Activated naive CD8-positive, alpha-beta T cell treated with anti-CD3 and anti-CD28 coated beads, Interleukin-2, amount 50 U/mL, for 16 hours (primary cell): ENCODE measurements at regions not wholly inside any gene's neighbourhood (a gene's known extent, or its start where the extent isn't known, plus 50 kb on each side); places are given as distances from the start of the nearest gene placed in this dataset.
"Not testable (repeated sequence)": the region's sequence is repeated elsewhere in the genome, so short reads cannot be mapped to it uniquely, and the experiment has no call there.

Source experiments
- DNase-seq: peaks from one replicate; pipeline ENCODE4 v3.0.0-alpha.2; 2020; ENCODE audit warnings: low read depth, low spot score

DNA sequence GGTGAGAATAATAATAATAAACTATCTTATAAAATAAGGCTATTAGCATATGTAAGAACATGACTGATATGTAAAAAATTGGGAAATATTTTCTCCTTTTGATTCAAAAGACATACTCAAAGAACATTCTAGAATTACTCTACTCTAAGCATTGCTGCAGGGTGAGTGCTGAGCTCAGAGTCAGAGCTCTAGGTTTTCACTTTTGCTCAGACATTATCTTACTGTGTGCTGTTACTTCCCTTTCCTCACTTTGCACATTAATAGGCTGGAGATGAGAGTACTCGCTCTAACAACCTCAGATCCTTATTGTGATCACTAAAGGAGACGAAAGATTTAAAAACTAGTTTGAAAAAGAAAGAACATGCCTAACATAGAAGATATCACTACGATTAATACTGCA lies 99.4 kb upstream of the C9orf72 start:
- DNase-seq, result no peak

DNA sequence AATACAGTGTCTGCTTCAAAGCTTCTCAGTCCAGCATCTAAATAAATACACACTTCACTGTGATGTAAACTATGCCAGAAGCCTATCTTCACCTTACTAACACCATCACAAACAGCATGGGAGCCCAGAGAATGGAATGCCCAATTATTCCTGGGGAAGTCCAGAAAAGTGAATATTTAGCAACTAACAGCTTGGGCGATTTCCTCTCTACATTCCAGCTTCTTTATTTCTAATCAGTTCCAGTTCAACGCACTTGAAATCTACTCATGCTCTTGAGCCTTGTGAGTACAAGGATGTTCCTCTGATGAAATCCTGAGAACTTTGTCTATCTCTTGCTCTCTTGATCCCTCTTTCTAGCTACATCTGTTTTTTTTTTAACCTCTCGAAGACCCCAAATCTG lies 100.4 kb upstream of the C9orf72 start:
- no peak for DNase-seq

DNA sequence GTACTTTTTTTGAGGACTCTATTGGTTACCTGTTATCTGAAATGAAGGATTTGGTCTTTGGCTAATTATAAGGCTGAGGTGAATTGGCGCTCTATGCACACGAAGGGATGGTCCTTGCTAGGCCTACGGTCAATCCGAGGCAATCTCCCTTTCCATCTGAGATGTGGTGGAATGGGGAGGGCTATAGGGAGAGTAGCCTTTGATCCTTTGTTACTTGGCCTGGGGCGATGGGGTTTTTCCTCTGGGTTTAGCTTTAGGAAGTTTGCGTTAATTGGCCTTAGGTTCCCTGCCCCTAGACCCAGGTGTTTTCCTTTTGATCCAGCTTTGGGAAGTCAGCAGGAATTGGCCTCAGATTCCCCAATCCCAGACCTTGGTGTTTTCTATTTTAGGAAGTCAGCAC lies 102.1 kb upstream of the C9orf72 start:
- DNase-seq, result no peak

DNA sequence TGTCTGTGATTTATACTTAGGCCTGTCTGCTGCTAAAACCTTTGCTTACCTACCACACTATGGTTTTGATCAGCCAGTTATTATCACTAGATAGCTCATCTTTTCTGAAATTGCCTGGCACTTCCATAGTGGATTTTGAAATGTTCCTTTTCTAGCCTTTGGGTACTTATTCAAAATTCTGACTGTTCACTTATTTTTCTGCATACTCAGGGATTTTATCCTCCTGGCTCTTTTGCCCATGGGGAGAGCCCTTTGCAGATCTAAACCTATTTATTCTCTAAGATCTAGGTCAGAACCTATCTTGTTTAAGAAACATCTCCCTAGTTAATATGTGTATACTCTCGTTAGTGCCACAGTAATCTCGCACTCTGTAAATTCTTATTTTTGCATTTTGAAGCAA lies 103.5 kb upstream of the C9orf72 start:
- DNase-seq, result no peak

- no peak for DNase-seq
Observed at GRCh38 chr9:27679338-27679737, 106.1 kb upstream of the C9orf72 start.

GRCh38 chr9:27683181-27683580 lies 109.9 kb upstream of the C9orf72 start:
- no peak for DNase-seq

DNA sequence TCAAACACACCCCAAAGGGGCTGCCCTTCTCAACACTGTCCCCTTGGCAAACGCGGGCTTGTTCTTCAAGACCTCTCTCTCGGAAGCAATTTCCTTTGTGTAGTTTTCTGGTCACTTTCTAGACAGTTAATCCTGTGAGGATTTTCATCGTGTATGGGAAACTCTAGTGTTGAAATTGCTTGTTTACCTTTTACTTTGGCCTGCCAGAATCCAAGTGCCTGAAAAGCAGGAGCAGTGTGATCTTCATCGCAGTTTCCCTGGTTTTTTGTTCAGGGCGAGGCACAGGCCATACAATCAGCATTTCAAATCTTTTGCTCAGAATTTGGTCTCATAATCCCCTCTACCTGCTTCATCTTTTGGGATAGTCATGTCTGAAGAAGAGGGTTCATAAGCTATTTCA lies 115.7 kb upstream of the C9orf72 start:
- DNase-seq, result no peak

- DNase-seq, result not testable (repeated sequence)
Observed at GRCh38 chr9:27690816-27691215, 117.5 kb upstream of the C9orf72 start.

DNA sequence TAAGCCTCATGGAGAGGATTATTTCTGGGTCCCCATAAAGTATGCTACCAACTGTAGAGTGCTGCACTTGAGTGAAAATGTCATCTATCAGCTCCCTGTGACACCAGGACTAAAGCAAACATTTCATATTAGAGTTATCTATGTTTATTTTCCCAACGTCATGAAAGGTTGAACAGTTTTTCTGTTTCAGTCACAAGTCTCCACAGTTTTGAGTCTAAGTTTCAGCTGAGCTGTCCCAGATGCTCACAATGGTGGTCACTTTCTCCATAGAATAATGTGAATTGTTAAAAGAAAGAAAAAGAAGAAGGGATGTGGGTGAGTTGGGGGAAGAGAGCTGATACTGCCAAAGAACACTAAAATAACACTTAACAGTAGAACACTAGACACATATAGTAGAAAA lies 126.3 kb upstream of the C9orf72 start:
- no peak for DNase-seq

- DNase-seq, result no peak
Observed at GRCh38 chr9:27701016-27701415, 127.7 kb upstream of the C9orf72 start.

DNA sequence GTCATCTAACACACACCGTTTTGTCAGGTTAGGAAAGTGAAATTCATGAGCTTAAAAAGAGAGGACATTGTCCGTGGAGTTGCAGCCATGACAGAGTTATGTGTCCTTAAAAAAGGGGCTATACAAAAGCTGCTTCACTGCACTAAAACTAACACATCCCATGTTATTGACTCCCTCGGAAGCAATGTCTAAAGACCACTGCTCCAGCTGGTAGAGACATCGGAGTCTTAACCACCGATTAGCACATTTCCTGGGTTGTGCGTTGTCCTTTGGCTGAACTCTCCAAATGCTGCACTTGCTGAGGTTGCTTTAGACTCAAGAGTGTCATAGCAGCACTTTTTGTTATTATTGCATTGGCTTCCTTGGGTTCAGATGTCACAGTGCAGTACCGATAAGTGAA lies 128.3 kb upstream of the C9orf72 start:
- no peak for DNase-seq

DNA sequence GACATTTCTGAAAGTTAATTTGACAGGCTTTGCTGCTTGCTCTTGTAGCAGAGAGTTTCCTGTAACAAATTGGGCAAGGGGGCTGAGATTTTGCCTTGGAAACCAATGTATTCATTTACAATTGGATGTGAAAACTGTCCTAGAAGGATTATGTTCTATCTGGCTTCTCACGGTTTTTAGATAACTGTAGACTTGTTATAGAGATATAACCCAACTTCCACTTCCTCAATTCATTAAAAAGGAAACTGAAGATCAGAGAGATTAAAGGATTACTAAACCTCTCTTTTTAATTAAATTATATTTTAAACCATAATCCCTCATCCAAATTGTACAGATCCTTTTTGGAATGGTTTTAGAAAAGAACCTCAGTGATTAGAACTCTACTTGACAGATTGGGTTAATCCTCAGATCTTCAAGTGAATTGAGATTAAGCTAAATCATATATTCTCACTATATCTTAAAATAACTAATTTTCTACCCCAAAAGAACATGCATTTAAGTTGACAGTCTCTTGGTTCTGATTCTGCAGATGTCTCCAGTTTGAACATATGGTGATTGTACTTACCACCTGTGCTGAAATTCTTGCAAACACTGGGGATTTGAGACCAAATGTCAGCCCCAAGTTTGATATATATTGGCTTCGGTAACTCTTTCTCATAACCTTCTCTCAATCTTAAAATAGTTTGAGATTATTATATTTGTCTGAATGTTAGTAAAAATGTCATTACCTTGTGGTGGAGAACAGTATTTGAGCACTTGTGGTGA lies 130.1 kb upstream of the C9orf72 start:
- DNase-seq, result no peak

GRCh38 chr9:27711241-27711640 lies 138.0 kb upstream of the C9orf72 start:
- DNase-seq, result no peak

DNA sequence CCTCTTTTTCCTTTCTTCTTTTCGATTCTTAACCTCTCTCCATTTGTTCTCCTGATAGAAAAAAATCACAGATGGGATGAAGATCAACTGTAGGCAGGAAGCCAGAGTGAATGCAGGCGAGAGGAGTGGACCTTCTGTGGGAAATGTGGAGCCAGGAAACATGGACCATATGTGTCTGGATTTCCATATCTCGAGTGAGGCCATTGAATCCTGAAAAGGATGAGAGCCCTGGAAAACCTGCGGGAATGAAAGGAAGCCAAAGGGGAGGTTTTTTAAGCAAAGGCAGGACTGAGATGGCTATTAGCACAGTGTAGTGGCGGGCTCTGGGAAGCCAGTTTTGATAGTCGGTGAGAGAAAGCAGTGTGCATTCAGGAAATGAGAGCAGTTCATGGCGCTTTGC lies 139.5 kb upstream of the C9orf72 start:
- DNase-seq, result no peak

DNA sequence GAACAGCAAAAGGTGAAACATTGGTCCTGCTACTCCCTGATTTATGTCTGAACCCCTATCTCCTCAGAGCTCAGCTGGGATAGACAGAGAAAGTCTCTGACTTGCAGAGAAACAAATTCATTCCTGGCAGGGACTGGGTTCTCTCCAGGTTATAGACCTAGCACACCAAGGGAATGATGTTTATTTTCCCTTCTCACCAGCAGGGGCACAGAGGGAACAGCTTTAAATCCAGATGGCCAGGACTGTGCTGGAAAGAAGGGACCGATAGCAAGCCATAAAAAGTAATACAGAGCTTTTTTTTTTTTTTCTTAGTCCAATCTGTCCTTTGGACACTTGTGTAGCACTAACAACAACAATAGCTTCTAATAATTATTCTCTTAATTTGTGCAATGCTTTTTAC lies 141.1 kb upstream of the C9orf72 start:
- no peak for DNase-seq

DNA sequence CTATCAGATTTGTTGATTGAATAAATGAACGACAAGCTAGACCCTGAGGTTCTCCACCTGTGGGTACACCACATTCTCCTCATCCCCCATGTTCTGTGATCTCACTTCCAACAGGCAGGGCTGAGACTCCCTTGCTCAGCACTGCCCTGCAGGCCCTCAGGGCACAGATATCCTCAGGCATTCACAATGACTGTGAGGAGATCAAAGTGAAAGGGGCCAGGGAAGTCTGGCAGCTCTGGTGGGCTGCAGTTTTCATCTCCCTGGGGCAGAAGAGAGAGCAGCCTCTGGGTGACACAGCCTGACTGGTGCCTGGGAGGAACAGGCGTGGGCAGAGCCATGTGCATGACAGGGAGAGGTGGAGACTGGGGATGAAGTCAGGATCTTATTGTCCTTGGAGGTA lies 142.4 kb upstream of the C9orf72 start:
- no peak for DNase-seq

GRCh38 chr9:27717991-27718390 lies 144.7 kb upstream of the C9orf72 start:
- DNase-seq, result no peak

DNA sequence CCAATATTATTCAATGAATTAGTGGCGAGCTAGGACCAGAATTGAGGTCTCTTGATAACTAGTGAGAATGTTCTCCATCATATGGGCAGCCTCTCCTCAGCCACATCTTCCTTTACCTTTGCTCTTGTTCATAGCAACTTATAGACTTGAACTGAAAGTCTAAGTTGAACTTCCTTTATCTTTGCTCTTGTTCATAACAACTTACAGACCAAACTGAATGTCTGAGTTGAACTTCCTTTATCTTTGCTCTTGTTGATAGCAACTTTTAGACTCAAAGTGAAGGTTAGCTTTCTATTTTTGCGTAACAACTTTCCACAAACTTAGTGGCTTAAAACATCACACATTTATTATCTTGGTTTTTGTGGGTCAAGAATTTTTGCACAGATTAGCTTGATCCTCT lies 146.4 kb upstream of the C9orf72 start:
- DNase-seq, result no peak

- no peak for DNase-seq
Observed at GRCh38 chr9:27722866-27723265, 149.6 kb upstream of the C9orf72 start.

DNA sequence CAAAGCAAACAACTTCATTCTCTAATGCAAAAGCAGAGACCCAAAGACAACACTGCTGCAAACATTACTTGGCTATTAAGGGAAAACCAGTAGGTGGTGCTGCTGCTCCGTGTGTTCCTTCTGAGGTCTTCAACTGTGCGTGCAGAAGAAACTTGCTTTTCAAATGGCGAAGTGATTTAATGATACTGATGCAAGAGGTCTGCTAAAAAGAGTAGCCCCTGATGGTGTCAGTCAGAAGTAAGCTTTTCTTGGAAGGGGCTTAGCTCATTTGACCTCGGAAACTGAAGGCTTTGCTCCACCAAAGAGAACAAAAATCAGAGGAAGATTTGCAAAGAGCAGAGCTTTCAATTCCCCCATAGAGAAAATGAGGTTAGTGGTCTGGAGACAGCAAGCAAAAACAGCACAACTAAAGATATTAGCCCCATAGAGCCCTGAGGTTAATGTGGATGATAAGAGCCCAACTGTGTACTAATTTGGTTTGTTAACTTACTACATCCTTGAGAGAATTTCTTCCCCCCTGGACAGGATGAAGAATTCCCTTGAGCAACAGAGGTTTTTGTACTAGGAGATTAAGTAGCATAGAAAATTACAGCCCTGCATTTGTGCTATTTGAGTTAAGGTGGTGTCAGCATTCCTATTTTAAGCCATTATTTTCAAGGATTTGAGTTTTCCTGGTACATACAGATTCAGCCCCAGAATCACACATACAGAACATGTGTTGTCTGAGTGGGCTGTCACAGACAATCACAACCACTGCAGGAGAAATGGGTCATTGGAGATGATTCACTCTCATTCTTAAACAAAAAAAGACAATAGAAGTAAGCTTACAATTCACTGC lies 153.2 kb upstream of the C9orf72 start:
- DNase-seq, result no peak

DNA sequence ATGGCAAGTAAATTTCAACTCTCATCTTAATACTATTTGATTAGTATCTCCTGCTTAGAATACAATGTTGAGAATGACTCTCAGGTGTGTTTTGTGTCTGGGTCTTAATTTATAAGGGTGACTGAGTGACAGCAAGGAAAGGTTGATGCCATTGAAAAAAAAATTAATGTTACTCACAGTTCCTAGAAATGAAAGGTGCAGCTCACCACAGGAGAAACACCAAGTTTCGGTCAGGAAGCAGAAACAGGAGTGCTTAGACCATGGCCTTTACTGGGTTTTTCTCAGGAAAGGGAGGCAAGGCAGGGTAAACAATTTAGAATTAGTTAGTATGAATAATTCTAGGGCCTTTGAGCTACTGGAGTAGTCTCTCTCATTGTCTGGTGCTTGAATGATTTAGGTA lies 159.2 kb upstream of the C9orf72 start:
- DNase-seq, result no peak

- no peak for DNase-seq
Observed at GRCh38 chr9:27743490-27743889, 170.2 kb upstream of the C9orf72 start.

- DNase-seq, result no peak
Observed at GRCh38 chr9:27747450-27747849, 174.2 kb upstream of the C9orf72 start.
